ENCODE measurements at regions not wholly inside any gene's neighbourhood (a gene's known extent, or its start where the extent isn't known, plus 50 kb on each side); places are given as distances from the start of the nearest gene placed in this dataset.

DNA sequence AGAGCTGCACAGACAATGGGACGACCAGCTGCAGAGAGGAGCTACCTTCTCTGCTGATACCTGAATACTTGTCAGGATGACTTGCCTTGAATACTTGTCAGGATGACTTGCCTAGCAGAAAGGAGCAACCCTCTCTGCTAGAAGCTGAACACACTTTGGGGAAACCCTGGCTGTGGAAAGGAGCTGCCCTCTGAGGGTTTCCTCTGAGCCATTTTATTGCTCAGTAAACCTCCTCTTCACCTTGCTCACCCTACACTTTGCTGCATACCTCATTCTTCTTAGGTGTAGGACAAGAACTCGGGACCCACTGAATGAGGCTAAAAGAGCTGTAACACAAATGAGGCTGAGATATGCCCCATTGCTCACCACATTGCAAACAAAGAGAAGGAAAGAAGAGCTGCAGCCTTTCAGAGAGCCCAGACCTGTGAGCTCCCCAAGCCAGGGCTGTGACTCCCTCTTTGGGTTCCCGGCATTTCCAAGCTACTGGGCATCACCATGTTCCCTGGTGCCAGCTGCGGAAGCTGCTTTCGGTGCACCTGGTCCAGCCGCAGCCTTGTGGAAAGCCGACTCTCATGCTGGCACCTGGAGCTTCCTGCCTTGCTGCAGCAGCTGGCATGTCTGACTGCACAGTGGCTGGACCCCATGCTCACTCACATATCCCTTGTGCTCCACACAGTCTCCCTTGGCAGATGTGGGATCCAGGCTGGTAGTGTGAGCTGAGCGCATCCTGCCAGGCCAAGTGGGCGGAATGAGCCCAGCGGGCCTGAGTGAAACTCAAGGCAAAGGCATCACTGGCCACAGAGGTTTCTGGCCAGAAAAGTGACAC lies 106.7 kb upstream of the AHI1 start:
- TF ChIP-seq, protein P1, sequence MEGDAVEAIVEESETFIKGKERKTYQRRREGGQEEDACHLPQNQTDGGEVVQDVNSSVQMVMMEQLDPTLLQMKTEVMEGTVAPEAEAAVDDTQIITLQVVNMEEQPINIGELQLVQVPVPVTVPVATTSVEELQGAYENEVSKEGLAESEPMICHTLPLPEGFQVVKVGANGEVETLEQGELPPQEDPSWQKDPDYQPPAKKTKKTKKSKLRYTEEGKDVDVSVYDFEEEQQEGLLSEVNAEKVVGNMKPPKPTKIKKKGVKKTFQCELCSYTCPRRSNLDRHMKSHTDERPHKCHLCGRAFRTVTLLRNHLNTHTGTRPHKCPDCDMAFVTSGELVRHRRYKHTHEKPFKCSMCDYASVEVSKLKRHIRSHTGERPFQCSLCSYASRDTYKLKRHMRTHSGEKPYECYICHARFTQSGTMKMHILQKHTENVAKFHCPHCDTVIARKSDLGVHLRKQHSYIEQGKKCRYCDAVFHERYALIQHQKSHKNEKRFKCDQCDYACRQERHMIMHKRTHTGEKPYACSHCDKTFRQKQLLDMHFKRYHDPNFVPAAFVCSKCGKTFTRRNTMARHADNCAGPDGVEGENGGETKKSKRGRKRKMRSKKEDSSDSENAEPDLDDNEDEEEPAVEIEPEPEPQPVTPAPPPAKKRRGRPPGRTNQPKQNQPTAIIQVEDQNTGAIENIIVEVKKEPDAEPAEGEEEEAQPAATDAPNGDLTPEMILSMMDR (IDR thresholded peaks at IDR 0.05): no peak
- no peak for TF ChIP-seq POLR2A (IDR thresholded peaks at IDR 0.05)
